Loucy (cell line): ENCODE measurements at regions not wholly inside any gene's neighbourhood (a gene's known extent, or its start where the extent isn't known, plus 50 kb on each side); places are given as distances from the start of the nearest gene placed in this dataset.

Experiments used
- H2AFZ ChIP-seq: fragments of 200-600 bp; sonication (generic); 2 replicates; pipeline ENCODE4 v1.6.0; 2016; ENCODE audit warnings: antibody characterized with exemption, mild to moderate bottlenecking, low read length, moderate library complexity
- H3F3A ChIP-seq: fragments of 200-600 bp; 2 replicates; pipeline ENCODE4 v1.6.0; 2016; ENCODE audit warnings: antibody characterized with exemption, low read depth, mild to moderate bottlenecking
- H3K27me3 ChIP-seq: fragments of 200-600 bp; sonication (generic); 2 replicates; pipeline ENCODE4 v1.6.1; 2014; ENCODE audit warnings: low read length, mild to moderate bottlenecking; ENCODE audit not compliant: insufficient read depth, poor library complexity, severe bottlenecking
- H3K36me3 ChIP-seq: fragments of 200-600 bp; sonication (generic); 2 replicates; pipeline ENCODE4 v1.6.1; 2016; ENCODE audit warnings: low read length; ENCODE audit not compliant: insufficient read depth
- H3K4me1 ChIP-seq: fragments of 200-600 bp; sonication (generic); 2 replicates; pipeline ENCODE4 v1.5.1; 2014; ENCODE audit warnings: low read length, mild to moderate bottlenecking; ENCODE audit not compliant: insufficient read depth, poor library complexity, severe bottlenecking
- H3K4me2 ChIP-seq: fragments of 200-600 bp; sonication (generic); 2 replicates; pipeline ENCODE4 v1.6.0; 2014; ENCODE audit warnings: antibody characterized with exemption, low read length, low read depth, mild to moderate bottlenecking; ENCODE audit not compliant: poor library complexity, severe bottlenecking
- H3K4me3 ChIP-seq: fragments of 200-600 bp; sonication (generic); 2 replicates; pipeline ENCODE4 v1.5.1; 2014; ENCODE audit warnings: low read length, mild to moderate bottlenecking, mixed read lengths; ENCODE audit not compliant: poor library complexity, severe bottlenecking
- H3K79me2 ChIP-seq: fragments of 200-600 bp; sonication (generic); 2 replicates; pipeline ENCODE4 v1.6.1; 2014; ENCODE audit warnings: low read length; ENCODE audit not compliant: insufficient read depth
- H3K9ac ChIP-seq: fragments of 200-600 bp; sonication (generic); 2 replicates; pipeline ENCODE4 v1.6.0; 2014; ENCODE audit warnings: mild to moderate bottlenecking, low read depth, low read length, moderate library complexity; ENCODE audit not compliant: poor library complexity, severe bottlenecking
- H3K9me2 ChIP-seq: fragments of 200-600 bp; sonication (generic); replicated peaks from 2 replicates; pipeline ENCODE4 v1.6.1; 2016; ENCODE audit warnings: low read depth, low read length, mixed read lengths
- H3K9me3 ChIP-seq: fragments of 200-600 bp; sonication (generic); 2 replicates; pipeline ENCODE4 v1.6.1; 2014; ENCODE audit warnings: mild to moderate bottlenecking, antibody characterized with exemption, low read length, low read depth; ENCODE audit not compliant: insufficient read depth
- H4K20me1 ChIP-seq: fragments of 200-600 bp; sonication (generic); 2 replicates; pipeline ENCODE4 v1.6.0; 2014; ENCODE audit warnings: antibody characterized with exemption, low read length, mild to moderate bottlenecking; ENCODE audit not compliant: insufficient read depth, poor library complexity, severe bottlenecking
- CTCF ChIP-seq: fragments of 200-600 bp; sonication (generic); conservative IDR thresholded peaks from 2 replicates; pipeline ENCODE4 v1.5.1; 2014; ENCODE audit warnings: mild to moderate bottlenecking, antibody characterized with exemption, low read length
- EZH2phosphoT487 ChIP-seq: fragments of 200-600 bp; IDR thresholded peaks from 2 replicates; pipeline ENCODE4 v1.6.1; 2018; ENCODE audit warnings: antibody characterized with exemption, mild to moderate bottlenecking, moderate library complexity, borderline replicate concordance

- H4K20me1 ChIP-seq, result no peaks in the 10 kb centered on the region
- H3K36me3 ChIP-seq, result no peaks in the 10 kb centered on the region
- H3K4me1 ChIP-seq, result no peaks in the 10 kb centered on the region
- TF ChIP-seq CTCF (no peak), EZH2phosphoT487 (no peak)
- H3K9me3 ChIP-seq, result no peaks in the 10 kb centered on the region
- H3K79me2 ChIP-seq, result no peaks in the 10 kb centered on the region
- no peak overlapping the region for H2AFZ ChIP-seq
- H3K4me2 ChIP-seq, result no peak overlapping the region
- no peak overlapping the region for H3K9ac ChIP-seq
- no peaks in the 10 kb centered on the region for H3K27me3 ChIP-seq
- H3K9me2 ChIP-seq, result no peaks in the 10 kb centered on the region
- no peaks in the 10 kb centered on the region for H3F3A ChIP-seq
- H3K4me3 ChIP-seq, result no peak overlapping the region
These were observed 62.2 kb downstream of the FAM181B start for GRCh38 chr11:82671451-82671850.

- H3K9ac ChIP-seq, result no peak overlapping the region
- no peaks in the 10 kb centered on the region for H3K4me1 ChIP-seq
- no peaks in the 10 kb centered on the region for H3K9me2 ChIP-seq
- H3K27me3 ChIP-seq, result no peaks in the 10 kb centered on the region
- no peaks in the 10 kb centered on the region for H3K79me2 ChIP-seq
- H4K20me1 ChIP-seq, result no peaks in the 10 kb centered on the region
- H3K4me2 ChIP-seq, result no peak overlapping the region
- H3K4me3 ChIP-seq, result no peak overlapping the region
- H3K9me3 ChIP-seq, result no peaks in the 10 kb centered on the region
- TF ChIP-seq EZH2phosphoT487 (no peak), CTCF (no peak)
- H2AFZ ChIP-seq, result no peak overlapping the region
- no peaks in the 10 kb centered on the region for H3K36me3 ChIP-seq
- no peaks in the 10 kb centered on the region for H3F3A ChIP-seq
These were observed 70.1 kb downstream of the FAM181B start for GRCh38 chr11:82663535-82663934.

- Histone ChIP-seq H3K9me2 (no peaks in the 10 kb centered on the region), H3K9ac (no peak overlapping the region), H3K79me2 (no peaks in the 10 kb centered on the region), H3K36me3 (no peaks in the 10 kb centered on the region), H3K27me3 (no peaks in the 10 kb centered on the region), H2AFZ (no peak overlapping the region), H3K4me1 (no peaks in the 10 kb centered on the region), H3K4me2 (no peak overlapping the region), H4K20me1 (no peaks in the 10 kb centered on the region), H3F3A (no peaks in the 10 kb centered on the region), H3K4me3 (no peak overlapping the region), H3K9me3 (no peaks in the 10 kb centered on the region)
- TF ChIP-seq EZH2phosphoT487, result no peak
- TF ChIP-seq CTCF, result no peak
These were observed 79.9 kb downstream of the FAM181B start for GRCh38 chr11:82653752-82654151.
